ENCODE measurements at regions not wholly inside any gene's neighbourhood (a gene's known extent, or its start where the extent isn't known, plus 50 kb on each side); places are given as distances from the start of the nearest gene placed in this dataset.

- TF ChIP-seq, protein P1, sequence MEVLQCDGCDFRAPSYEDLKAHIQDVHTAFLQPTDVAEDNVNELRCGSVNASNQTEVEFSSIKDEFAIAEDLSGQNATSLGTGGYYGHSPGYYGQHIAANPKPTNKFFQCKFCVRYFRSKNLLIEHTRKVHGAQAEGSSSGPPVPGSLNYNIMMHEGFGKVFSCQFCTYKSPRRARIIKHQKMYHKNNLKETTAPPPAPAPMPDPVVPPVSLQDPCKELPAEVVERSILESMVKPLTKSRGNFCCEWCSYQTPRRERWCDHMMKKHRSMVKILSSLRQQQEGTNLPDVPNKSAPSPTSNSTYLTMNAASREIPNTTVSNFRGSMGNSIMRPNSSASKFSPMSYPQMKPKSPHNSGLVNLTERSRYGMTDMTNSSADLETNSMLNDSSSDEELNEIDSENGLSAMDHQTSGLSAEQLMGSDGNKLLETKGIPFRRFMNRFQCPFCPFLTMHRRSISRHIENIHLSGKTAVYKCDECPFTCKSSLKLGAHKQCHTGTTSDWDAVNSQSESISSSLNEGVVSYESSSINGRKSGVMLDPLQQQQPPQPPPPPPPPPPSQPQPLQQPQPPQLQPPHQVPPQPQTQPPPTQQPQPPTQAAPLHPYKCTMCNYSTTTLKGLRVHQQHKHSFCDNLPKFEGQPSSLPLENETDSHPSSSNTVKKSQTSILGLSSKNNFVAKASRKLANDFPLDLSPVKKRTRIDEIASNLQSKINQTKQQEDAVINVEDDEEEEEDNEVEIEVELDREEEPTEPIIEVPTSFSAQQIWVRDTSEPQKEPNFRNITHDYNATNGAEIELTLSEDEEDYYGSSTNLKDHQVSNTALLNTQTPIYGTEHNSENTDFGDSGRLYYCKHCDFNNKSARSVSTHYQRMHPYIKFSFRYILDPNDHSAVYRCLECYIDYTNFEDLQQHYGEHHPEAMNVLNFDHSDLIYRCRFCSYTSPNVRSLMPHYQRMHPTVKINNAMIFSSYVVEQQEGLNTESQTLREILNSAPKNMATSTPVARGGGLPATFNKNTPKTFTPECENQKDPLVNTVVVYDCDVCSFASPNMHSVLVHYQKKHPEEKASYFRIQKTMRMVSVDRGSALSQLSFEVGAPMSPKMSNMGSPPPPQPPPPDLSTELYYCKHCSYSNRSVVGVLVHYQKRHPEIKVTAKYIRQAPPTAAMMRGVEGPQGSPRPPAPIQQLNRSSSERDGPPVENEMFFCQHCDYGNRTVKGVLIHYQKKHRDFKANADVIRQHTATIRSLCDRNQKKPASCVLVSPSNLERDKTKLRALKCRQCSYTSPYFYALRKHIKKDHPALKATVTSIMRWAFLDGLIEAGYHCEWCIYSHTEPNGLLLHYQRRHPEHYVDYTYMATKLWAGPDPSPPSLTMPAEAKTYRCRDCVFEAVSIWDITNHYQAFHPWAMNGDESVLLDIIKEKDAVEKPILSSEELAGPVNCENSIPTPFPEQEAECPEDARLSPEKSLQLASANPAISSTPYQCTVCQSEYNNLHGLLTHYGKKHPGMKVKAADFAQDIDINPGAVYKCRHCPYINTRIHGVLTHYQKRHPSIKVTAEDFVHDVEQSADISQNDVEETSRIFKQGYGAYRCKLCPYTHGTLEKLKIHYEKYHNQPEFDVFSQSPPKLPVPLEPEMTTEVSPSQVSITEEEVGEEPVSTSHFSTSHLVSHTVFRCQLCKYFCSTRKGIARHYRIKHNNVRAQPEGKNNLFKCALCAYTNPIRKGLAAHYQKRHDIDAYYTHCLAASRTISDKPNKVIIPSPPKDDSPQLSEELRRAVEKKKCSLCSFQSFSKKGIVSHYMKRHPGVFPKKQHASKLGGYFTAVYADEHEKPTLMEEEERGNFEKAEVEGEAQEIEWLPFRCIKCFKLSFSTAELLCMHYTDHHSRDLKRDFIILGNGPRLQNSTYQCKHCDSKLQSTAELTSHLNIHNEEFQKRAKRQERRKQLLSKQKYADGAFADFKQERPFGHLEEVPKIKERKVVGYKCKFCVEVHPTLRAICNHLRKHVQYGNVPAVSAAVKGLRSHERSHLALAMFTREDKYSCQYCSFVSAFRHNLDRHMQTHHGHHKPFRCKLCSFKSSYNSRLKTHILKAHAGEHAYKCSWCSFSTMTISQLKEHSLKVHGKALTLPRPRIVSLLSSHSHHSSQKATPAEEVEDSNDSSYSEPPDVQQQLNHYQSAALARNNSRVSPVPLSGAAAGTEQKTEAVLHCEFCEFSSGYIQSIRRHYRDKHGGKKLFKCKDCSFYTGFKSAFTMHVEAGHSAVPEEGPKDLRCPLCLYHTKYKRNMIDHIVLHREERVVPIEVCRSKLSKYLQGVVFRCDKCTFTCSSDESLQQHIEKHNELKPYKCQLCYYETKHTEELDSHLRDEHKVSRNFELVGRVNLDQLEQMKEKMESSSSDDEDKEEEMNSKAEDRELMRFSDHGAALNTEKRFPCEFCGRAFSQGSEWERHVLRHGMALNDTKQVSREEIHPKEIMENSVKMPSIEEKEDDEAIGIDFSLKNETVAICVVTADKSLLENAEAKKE (CRISPR knock-in tag; IDR thresholded peaks at IDR 0.05): no peak
- no peak for TF ChIP-seq STAT1 (IDR thresholded peaks at IDR 0.05; ENCODE audit: unreplicated experiment)
These were observed 946.2 kb downstream of the BRD1 start (continued) for GRCh38 chr22:48881326-48881980.

DNA sequence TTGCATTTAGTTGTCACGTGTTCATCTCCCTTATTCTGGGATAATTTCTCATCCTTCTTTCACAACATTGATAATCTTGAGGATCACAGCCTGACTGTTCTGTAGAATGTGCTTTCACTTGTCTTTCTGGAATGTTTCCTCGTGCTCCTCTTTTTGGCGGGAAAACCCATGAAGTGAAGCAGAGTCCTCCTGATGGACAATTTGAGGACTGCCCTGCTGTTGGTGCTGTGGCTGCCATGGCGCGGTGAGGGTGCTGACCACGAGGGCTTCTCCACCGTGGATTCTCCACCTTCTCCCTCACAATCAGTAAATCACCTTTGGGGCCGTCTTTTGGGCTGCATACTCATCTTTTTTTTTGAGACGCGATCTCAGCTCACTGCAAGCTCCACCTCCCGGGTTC lies 946.9 kb downstream of the BRD1 start:
- Mint-ChIP-seq H3K9me3 (no peaks in the 10 kb centered on the region), H3K27ac (no peak overlapping the region), H3K4me3 (no peak overlapping the region), H3K4me1 (peaks cover 4% of the 10 kb centered on the region; the same call in 2 of the 3 replicates), H3K36me3 (ENCODE audit: low read depth) (no peaks in the 10 kb centered on the region), H3K27me3 (ENCODE audit: insufficient read depth, low read depth, poor library complexity) (peaks cover 3% of the 10 kb centered on the region)
- H3F3A ChIP-seq (replicated peaks; ENCODE audit: low read depth): no peaks in the 10 kb centered on the region
- no peak overlapping the region for H3K4me2 ChIP-seq
- no peaks in the 10 kb centered on the region for H3K79me2 ChIP-seq (replicated peaks; ENCODE audit: insufficient read depth)
- H3K4me1 ChIP-seq (ENCODE audit: insufficient read depth): no peaks in the 10 kb centered on the region
- H2AFZ ChIP-seq: no peak overlapping the region
- H3K4me3 ChIP-seq: no peak overlapping the region
- no peak for ATAC-seq
- DNase-seq (ENCODE audit: low spot score): no peak
- H4K20me1 ChIP-seq (replicated peaks; ENCODE audit: insufficient read depth): no peaks in the 10 kb centered on the region
- no peaks in the 10 kb centered on the region for H3K9me2 ChIP-seq (ENCODE audit: insufficient read depth)
- no peaks in the 10 kb centered on the region for H3K27me3 ChIP-seq (ENCODE audit: insufficient read depth)
- 0 out of 2 replicates have a peak, but pooled peaks cover 4% of the 10 kb centered on the region for H3K36me3 ChIP-seq (ENCODE audit: insufficient read depth)
- H3K27ac ChIP-seq (ENCODE audit: low read depth): no peak overlapping the region
- TF ChIP-seq EZH2phosphoT487 (IDR thresholded peaks at IDR 0.05; ENCODE audit: unreplicated experiment): no peak
- TF ChIP-seq CREB1 (CRISPR knock-in tag; IDR thresholded peaks at IDR 0.05; ENCODE audit: low read depth): no peak
- no peak for TF ChIP-seq JUNB (IDR thresholded peaks at IDR 0.05; ENCODE audit: unreplicated experiment)
- TF ChIP-seq, protein P2, sequence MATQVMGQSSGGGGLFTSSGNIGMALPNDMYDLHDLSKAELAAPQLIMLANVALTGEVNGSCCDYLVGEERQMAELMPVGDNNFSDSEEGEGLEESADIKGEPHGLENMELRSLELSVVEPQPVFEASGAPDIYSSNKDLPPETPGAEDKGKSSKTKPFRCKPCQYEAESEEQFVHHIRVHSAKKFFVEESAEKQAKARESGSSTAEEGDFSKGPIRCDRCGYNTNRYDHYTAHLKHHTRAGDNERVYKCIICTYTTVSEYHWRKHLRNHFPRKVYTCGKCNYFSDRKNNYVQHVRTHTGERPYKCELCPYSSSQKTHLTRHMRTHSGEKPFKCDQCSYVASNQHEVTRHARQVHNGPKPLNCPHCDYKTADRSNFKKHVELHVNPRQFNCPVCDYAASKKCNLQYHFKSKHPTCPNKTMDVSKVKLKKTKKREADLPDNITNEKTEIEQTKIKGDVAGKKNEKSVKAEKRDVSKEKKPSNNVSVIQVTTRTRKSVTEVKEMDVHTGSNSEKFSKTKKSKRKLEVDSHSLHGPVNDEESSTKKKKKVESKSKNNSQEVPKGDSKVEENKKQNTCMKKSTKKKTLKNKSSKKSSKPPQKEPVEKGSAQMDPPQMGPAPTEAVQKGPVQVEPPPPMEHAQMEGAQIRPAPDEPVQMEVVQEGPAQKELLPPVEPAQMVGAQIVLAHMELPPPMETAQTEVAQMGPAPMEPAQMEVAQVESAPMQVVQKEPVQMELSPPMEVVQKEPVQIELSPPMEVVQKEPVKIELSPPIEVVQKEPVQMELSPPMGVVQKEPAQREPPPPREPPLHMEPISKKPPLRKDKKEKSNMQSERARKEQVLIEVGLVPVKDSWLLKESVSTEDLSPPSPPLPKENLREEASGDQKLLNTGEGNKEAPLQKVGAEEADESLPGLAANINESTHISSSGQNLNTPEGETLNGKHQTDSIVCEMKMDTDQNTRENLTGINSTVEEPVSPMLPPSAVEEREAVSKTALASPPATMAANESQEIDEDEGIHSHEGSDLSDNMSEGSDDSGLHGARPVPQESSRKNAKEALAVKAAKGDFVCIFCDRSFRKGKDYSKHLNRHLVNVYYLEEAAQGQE (IDR thresholded peaks at IDR 0.05; ENCODE audit: unreplicated experiment): no peak
- TF ChIP-seq STAT1 (IDR thresholded peaks at IDR 0.05; ENCODE audit: unreplicated experiment): no peak
- no peak for TF ChIP-seq NANOG (IDR thresholded peaks at IDR 0.05; ENCODE audit: borderline replicate concordance)
- TF ChIP-seq EZH2 (IDR thresholded peaks at IDR 0.05; ENCODE audit: low read depth, unreplicated experiment): no peak
- TF ChIP-seq ZNF331 (CRISPR knock-in tag; IDR thresholded peaks at IDR 0.05; ENCODE audit: low read depth): no peak

Measured in GM23338 (cell line).